CD4-positive, alpha-beta T cell treated with Interleukin-17A for 1 hour (primary cell): ENCODE measurements at regions not wholly inside any gene's neighbourhood (a gene's known extent, or its start where the extent isn't known, plus 50 kb on each side); places are given as distances from the start of the nearest gene placed in this dataset.

Experiments used
- DNase-seq: peaks from one replicate; pipeline ENCODE4 v3.0.0-alpha.2; 2020

DNA sequence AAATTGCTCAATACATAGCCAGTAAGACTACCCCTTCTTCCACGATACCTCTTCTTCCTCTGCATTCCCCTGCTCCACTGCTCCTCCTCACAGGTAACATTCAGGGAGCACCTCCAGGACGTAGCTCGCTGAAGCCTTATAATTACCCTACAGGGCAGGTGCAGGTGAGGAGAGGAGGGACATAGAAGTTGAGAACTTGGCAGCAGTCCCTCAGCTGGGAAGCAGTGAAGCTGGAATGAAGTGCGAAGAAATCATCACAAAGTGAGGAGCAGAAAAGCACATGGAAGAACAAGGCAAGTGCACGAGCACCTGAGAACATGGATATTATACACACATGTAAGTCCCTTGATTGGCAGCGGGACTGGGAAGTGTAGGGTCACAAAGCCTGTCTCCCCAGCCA lies 118.2 kb downstream of the HSD17B3 start:
- DNase-seq: no peak

DNA sequence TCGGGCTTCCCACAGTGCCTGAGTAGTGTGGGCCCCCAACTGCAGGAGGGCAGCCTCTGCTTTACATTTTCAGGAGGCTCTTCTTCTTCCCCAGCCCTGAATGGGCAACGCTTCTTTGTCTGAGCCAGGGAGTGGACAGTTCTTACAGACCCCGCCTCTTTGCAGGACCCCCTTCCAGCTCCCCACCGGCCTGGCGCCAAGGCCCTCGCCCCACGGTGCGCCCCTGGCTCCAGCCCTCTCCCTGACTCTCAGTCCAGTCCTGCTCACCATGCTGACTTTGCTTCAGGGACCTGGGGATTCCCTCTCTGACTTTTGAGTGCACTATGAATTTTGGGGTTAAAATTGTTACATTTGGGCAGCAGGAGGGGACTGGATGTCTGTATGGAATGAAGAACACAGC lies 123.8 kb downstream of the HSD17B3 start:
- DNase-seq: no peak

DNA sequence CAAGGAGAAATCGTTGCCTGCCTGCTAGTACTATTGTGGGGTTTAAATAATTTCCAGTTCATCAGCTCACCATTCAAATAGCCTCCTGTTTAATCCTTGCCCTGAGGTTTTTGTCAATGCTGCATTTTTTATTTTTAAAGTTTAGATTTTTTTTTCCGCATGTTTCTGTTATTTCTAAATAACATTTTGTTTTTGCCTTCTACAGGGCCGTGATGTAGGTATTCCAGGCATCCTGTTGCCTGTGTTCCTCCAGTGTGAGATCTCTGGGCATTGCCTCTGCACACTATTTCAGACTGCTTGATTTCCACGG lies 124.3 kb downstream of the HSD17B3 start:
- no peak for DNase-seq

DNA sequence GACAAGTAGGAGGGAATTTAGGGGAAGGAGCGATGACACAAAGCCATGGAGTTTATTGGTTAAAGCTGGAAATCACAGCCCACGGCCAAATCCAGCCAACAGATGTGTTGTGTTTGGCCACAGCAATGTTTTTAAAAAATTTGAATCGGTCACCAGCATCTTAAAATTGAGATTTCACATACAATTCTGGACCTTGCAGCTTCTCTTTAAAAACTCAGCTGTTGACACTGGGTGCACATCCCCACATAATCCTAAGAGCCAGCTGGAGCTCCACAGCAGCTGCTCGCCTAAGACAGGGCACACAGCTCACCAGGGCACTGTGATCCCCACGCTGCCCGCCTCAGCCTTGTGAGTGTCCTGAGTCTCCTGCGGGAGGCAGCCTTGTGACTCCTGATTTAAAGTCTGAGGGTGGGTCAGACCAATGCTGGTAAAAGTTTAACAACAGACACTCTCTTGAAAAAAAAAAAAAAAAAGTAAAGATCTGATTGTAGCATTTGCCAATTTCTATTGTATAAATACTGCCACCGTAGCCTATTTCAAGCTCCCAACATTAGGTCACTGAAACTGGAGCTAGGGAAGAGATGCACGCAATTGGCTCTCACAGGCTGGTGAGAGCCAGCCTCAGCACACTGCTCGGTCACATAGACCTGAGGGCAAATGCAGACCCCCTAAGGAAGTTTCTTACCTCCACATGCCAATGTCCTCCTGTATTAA lies 124.8 kb downstream of the HSD17B3 start:
- DNase-seq: no peak

DNA sequence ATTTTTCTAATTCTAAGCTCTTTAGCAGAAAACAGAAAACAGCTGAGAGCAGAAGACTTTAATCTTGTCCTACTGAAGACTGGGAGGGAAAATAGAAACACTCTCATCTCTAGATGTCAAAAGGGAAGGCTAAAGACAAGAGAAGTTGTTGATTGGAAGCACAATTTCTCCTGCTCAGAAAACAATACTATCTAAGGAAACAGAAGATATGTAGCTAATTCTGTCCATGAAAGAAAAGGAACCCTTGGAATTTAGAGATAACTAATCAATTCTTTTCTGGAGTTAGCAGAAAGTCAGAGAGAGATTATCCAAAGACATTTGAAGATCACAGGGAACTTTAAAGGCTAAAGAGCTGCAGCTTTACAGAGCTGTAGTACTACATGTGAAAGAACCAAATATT lies 126.2 kb downstream of the HSD17B3 start:
- no peak for DNase-seq

DNA sequence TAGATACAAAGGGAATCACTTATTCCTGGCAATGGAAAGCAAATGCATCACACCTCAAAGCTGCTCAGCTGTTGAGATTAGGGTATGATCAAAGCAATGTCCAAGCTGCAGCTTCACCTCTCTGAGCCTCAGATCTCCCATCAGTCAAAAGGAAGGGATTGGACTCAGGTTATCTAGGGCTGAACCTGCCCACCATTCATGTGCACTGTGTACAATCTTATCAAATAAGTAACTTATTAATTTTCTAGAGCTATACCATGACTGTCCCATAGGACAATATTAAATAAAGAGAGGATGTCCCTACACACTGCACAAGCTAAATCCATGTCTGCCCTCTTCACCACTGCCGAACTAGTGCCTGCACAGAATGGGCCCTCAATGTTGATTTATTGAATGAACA lies 127.0 kb downstream of the HSD17B3 start:
- DNase-seq: no peak

DNA sequence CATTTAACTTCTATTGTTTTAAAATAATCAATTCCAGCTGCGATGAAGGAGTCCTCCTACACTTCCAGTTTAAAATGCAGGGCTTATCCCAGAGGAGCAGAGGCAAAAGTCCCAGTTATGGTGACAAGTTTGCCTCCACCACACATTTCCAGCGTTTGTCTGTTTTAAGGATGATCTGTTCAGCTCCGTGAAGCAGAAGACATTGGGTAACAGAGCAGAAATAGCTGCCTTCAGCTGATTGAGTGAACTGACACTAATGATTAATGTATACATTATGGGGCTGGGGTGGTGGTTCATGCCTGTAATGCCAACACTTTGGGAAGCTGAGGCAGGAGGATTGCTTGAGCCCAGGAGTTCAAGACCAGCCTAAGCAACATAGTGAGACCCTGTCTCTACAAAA lies 127.6 kb downstream of the HSD17B3 start:
- no peak for DNase-seq

DNA sequence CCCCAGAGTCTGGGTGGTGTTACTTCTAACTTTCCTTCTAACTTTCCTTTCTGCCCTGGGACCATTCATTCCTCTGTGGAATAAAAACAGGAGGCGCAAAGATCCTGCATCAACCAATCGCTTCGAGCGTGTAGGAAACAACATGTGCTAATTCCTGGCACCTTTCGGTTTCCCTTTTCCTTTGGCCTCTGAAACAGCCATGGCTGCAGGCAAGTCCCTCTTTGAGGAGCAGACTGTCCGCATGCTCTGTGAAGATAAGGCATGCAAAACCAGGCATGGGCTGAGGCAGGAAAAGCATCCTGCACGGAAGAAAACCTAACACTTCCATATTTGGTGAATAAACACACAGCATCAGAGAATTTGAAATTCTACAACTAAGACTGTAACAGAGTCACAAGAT lies 128.3 kb downstream of the HSD17B3 start:
- DNase-seq: no peak

DNA sequence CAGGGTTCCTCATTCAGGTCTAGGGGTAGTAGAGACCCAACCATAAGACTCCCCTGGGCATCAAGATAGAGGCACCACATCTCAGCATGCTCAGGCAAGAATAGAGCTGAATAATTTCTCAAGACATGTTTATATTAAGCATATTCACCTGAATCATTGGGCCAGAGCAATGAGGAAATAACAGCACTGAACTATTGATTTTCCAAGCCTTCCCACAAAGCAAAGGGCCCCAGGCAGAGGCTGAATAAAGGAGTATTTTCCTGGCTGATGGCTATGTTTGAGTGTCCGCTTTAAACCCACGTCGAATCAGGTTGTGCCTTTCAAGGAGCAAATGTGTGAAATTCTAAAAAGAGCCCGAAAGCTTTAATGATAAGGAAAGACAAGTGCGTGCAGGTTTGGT lies 129.2 kb downstream of the HSD17B3 start:
- DNase-seq: no peak

DNA sequence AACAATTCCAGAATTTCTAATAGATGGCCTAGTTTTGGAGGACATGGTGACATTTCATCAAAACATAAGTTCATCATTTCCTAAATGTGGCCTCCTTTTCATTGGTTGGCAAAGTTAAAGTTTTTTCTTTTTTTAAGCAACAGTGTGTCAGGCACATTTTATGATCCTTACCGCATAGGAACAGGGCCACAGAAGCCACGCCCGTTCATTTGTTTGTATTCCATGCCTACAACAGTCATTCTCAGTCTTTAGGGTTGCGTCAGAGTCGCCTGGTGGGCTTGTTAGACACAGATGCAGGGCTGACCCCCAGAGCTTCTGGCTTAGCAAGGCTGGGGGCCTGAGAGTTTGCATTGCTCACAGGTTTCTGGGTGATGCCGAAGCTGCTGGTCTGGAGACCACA lies 130.2 kb downstream of the HSD17B3 start:
- DNase-seq: no peak

DNA sequence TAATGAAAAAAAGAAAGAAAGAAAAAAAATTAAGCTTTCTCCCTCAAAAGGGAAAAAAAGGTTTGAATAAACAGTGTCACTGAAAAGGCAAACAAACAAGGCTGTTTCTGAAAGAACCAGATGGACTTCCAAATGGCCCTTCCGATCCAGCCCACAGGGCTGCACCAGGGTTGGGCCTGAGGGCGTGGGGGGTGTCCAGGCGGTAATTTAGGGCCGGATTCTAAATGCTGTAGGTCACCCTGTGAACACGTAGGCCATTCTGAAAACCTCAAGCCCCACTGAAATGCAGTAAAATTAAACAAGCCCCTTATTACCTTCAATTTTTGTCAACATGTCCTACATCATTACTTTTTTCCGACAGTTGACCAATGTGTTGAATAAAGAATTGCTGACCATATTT lies 132.1 kb downstream of the HSD17B3 start:
- no peak for DNase-seq

DNA sequence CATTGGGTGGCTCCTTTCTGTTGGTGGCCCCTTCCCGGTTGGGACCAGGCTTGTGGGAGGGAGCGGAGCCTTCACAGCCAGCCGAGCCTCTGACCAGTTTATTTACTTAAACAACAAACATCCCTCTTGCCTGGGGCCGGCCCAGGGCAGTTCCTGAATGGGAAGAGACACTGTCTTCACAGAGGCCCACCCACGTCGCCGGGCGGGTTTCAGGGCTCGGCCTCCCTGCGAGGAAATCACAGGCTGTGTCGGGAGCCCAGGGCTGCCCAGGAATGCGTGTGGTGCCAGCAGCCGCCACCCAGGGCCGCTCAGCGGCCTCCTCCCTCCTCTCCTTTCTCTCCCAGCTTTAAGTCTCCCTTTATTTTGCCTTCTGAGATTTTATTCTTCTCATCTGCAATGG lies 132.5 kb downstream of the HSD17B3 start:
- DNase-seq: no peak

DNA sequence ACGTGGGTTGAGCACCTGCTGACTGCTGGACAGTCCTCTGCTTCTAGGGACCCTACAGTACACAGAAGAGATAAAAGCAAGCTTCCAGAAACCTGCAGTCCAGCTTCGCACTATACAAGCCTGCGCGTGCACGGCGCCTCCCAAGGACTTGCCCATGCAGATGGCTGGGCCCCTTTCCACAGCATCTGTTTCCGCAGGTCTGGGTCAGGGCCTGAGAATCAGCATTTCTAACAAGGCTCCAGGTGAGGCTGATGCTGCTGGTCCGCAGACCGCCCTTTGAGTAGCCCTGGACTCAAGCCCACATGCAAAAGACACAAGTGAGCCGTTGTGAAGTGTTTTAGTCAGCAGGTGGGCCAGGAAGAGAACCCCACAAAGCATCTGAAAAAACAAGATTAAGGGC lies 133.1 kb downstream of the HSD17B3 start:
- DNase-seq: no peak

DNA sequence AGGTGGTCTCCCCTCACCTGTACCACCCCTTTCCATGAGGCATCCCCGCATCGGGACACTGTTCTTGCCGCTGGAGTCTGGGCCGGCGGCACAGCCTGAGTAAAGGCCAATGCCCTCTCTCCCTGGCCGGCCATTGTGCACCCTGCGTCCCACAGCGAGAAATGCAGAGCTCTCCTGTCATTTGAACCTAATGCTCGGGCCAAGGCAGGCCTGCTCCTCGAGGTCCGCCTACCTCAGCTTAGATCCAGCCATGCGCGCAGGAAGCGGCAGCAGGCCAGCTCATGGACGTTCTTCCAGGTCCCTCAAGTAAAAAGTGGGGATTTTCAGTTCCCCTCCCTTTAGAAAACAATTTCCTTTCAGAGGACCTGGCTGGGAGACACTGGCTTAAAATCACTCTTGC lies 135.0 kb downstream of the HSD17B3 start:
- DNase-seq: no peak

DNA sequence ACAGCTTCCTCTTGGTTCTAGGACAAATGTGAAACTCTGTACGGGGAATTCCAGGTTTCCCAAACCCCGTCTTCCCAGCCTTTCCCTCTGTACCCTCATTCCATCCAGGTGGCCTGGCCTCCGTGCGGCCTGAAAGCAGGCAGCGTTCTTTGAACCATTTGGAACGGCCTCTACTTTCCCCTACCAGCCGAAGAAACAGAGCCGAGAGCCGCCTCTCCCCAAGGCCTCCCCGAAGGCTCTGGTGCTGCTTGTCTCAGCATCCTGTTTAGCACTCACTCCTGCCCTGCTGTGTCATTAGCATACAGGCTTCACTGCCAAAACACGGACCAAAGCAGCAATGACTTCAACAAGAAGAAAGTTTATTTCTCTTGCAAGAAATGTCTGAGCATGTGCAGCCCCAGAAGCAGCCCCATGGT lies 137.7 kb downstream of the HSD17B3 start:
- DNase-seq: no peak

DNA sequence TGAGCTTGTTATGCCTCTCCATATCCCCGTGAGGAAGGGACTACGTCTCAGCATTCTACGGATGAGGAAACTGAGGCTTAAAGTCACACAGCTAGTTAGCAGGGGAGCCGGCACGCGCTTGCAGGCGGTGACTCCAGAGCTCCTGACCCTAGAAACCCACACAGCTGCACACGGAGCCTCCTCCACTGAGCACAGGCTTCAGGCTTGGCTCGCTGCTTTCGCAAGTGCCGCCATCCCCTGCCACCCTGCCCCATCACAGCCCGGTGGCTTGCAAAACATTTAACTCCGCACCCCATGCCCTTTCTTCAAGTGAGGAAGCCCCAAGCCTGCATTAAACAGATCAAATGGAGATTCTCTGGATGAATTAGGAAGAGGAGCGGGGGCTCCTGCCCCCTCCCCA lies 138.3 kb downstream of the HSD17B3 start:
- DNase-seq: no peak

DNA sequence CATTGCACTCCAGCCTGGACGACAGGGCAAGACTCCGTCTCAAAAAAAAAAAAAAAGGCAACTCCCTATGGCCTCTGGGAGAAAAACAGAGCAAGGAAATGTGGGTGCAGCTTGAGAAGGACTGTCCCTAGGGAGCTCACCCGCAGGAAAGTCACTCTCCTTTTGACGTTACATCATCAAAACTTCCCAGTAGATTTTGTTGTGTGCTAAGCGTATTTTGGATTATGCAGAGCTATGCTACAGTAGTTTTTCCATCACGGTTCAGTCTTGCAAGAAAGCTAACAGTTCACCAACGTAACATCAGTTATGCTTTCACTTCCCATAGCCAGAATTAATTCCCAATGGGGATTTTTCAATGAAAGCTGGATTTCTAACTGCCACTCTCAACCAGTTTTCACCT lies 138.8 kb downstream of the HSD17B3 start:
- no peak for DNase-seq

DNA sequence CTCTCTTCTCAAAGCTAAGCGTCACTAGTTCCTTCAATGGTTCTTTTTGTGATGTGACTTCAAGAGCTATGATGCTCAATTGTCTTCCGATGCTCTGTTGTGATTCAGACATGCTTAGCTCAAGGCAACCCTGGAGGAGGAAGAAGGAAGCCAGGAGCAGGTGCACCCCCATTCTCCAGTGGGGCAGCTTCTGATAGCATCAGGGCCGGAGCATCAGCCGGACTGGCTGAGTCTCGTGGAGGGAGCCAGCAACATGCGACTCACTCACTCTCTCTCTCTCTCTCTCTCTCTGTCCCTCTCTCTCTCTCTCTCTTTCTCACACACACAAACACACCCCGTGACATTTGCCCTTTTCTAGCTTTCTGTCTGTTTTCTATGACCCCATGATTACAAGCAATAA lies 140.2 kb downstream of the HSD17B3 start:
- DNase-seq: no peak

DNA sequence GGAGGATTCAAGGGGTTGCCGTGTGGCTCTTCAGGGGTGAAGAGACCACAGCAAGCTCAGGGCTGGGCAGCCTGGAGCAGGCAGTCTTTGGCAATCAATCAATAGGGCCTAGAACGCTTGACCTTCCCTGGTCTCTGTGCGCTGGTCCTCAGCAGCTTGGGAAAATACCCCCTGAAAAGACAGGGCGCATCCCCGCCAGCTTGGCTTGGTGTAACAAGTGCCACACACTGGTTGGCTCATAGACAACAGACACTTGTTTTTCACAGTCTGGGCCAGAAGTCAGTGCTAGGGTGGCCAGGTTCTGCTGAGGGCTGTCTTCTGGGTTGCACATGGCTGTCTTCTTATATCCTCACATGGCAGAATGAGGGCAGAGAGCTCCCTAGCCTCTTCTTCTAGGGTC lies 141.1 kb downstream of the HSD17B3 start:
- DNase-seq: no peak

DNA sequence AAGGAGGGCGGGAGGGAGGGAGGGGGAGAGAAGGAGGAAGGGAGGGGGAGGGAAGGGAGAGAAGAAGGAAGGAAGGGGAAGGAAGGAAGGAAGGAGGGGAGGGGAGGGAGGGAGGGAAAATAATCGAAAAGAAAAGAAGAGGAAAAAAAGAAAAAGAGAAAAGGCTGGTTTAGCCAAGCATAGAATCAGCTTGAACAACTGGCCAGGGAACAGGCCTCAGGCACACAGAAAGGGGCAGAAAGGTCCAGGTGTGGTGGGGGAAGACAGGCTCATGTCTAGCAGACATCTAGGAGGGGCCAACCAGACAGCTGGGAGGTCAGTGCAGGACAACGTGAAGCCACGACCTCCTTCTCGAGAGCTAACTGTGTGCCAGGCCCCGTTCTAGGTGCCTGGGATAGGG lies 141.8 kb downstream of the HSD17B3 start:
- no peak for DNase-seq

DNA sequence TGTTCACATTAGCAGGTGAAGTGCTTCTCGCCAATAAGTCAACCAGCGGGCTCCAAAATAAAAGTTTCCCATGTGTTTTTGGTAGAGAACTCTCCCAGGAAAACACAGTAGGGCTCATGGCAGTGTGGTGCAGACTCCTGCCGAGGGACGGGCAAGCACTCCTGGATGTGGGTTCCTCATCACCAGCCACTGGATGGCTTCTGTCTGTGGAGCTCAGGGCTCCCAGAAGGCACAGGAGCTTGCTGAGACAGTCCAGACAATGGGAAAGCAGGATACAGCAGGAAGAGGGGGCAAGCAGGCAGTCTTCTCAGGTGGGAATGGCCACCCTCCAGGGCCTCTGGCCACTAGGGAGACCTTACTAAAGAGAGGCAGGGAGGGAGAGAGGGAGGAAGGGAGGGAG lies 142.4 kb downstream of the HSD17B3 start:
- DNase-seq: no peak

DNA sequence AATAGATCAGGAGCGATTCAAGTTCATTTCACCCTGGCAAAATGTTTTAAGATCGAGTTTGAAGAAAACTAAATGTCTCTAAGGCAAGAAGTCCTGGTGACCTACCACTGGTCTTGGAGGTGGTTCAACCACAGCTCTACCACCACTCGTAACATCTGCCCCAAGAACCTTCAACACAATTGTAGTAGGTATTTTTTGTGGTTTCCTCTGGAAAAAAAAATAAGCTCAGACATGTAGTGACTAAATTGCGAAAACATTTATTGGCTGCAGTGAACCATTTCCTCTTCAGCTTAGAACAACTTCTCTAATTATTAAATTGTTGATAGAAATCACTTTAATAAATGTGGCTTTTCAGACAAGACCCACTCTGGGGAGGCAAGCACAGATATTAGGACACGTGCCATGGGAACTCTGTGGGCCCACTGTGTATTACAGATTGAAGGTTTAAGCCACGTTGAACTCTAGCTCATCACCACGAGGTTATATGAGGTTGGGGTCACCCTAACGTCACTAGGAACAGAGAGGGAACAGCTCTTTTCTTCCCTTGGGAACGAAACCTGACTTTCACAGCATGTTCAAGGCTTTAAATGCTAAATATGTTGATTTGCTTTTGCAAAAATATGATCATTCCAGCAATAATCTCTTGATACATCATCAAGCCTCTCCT lies 142.9 kb downstream of the HSD17B3 start:
- DNase-seq: no peak

DNA sequence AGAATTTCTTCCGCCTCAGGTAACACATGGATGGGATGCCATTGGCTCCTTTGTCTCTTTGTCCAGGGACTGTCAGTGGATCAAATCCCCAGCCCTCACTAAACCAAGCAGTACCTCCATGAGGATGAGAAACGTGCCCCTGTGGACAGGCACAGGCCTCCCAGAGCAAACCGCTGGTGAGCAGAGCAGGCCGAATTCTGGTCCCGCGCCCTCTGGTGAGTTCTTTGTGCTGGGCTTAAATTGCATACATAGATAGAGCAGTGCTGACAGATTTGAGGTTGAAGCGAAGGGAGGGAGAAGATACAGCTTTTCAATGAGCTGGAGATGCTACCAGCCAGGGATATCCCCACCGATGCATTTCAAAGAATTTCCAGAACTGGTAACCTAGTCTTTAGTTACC lies 143.8 kb downstream of the HSD17B3 start:
- no peak for DNase-seq

DNA sequence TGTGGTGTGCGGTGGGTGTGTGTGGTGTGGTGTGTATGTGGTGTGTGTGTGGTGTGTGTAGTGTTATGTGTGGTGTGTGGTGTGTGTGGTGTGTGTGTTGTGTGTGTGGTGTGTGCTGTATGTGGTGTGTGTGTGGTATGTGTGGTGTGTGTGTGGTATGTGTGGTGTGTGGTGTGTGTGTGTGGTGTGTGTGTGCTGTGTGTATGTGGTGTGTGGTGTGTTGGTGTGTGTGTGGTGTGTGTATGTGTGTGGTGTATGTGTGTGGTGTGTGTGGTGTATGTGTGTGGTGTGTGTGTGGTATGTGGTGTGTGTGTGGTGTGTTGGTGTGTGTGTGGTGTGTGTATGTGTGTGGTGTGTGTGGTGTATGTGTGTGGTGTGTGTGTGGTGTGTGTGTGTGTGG lies 144.3 kb downstream of the HSD17B3 start:
- no peak for DNase-seq
